ENCODE measurements at regions not wholly inside any gene's neighbourhood (a gene's known extent, or its start where the extent isn't known, plus 50 kb on each side); places are given as distances from the start of the nearest gene placed in this dataset.

GRCh38 chr15:20358066-20358778 is 183.4 kb downstream of the GOLGA6L6 start (continued):
- no peak for TF ChIP-seq RFX5 (IDR thresholded peaks at IDR 0.05)
- TF ChIP-seq, protein P1, sequence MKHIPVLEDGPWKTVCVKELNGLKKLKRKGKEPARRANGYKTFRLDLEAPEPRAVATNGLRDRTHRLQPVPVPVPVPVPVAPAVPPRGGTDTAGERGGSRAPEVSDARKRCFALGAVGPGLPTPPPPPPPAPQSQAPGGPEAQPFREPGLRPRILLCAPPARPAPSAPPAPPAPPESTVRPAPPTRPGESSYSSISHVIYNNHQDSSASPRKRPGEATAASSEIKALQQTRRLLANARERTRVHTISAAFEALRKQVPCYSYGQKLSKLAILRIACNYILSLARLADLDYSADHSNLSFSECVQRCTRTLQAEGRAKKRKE (CRISPR knock-in tag; IDR thresholded peaks at IDR 0.05; ENCODE audit: low read depth), result no peak
- TF ChIP-seq ZNF302 (CRISPR knock-in tag; IDR thresholded peaks at IDR 0.05), result no peak
- no peak for TF ChIP-seq TP53 (CRISPR knock-in tag; IDR thresholded peaks at IDR 0.05)
- no peak for TF ChIP-seq PHF8 (IDR thresholded peaks at IDR 0.05; ENCODE audit: borderline replicate concordance, low read depth)
- TF ChIP-seq RARB (CRISPR knock-in tag; IDR thresholded peaks at IDR 0.05), result no peak
- no peak for TF ChIP-seq ELK1 (IDR thresholded peaks at IDR 0.05; ENCODE audit: low read depth, low read length)

DNA sequence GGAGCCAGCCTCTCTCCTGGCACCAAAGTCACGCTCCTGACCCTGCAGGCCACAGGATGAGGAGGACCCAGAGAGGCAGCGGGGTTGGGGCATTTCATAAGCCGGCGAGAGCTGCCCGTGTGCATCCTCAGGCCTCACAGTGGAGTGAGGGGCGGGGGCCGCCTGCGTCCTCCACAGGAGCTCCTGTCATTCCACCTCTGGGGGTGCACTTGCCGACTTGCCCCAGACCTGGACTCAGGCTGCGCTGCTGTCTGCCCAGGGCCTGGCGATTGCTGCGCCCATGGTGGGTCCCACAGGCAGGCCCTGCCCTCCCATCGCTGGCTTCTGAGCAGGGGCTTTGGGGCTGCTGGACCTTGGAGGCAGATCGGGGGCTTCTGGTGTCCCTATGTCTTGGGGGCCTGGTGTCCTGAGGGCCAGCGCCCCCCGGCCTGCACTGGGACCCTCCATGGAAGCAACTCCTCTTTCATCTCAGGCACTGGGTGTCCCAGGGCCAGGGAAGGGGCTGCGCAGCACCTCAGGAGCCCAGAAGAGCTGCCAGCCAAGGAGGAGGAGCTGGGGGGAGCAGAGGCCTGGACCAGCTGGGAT is 184.0 kb downstream of the GOLGA6L6 start:
- ChIA-PET POLR2A (no interaction called here), CTCF (interaction anchor here (0.8 to 6.9 kb wide), 9 partner anchors 7 to 1866 kb away, joined by 3 to 136 read pairs (median 10); no protein-coding TSS in a partner anchor)
- peak in 1 of 2 experiments; percentile 24 for DNase-seq (ENCODE audit: low read depth in 1 of 2, low spot score in 1 of 2)
- peak; percentile 6 to 7; a peak in 2 of 6 replicates for ATAC-seq
- FAIRE-seq, result no peak
- WGBS (ENCODE audit: missing lambda C conversion rate), result 50% methylated on average over 17 of the region's 17 CpGs
- Histone ChIP-seq H3K9me3 (peaks cover 9% of the 10 kb centered on the region; the same call in 2 of the 3 replicates), H3K4me2 (no peak overlapping the region), H3K27ac (no peak overlapping the region), H3K4me1 (no peaks in the 10 kb centered on the region), H3K4me3 (no peak overlapping the region)
- TF ChIP-seq ELK1 (IDR thresholded peaks at IDR 0.05; ENCODE audit: low read depth, low read length), result no peak
- TF ChIP-seq JUNB (IDR thresholded peaks at IDR 0.05), result no peak
- no peak for TF ChIP-seq ZFP36 (IDR thresholded peaks at IDR 0.05; ENCODE audit: borderline replicate concordance, partially characterized antibody)
- TF ChIP-seq TP53 (CRISPR knock-in tag; IDR thresholded peaks at IDR 0.05), result no peak

DNA sequence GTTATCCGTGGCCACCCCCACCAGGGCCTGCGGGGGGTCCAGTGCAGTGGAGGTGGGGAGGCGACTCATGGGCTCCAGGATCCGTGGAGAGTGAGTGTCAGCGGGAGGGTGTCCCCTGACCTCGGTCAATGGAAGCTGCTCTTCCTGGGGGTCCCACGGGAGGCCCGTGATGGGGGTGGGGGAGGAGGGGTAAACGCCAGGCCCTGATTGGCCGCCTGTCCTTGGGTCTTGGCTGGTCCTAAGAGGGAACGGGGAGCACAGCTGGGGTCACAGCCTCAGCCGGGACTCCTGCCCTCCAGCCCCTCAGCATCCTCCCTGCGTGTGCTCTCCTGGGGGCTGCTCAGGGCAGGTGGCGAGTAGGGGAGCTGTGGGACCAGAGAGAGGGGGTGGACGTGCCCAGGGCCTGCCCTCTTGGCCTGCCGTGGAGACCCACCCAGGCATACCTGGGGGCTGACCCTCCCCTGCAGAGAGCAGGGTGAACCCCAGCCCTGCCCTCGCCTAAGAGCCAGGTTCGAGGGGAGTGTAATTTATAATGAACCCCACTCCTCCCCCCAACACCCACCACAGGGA is 184.6 kb downstream of the GOLGA6L6 start:
- DNase-seq (ENCODE audit: low read depth in 1 of 2, low spot score in 1 of 2) (peak in 1 of 2 experiments; percentile 10), ATAC-seq (peak; percentile 17 to 44; a peak in 3 of 6 replicates), FAIRE-seq (no peak)
- H3K27ac ChIP-seq, result no peak overlapping the region
- peaks cover 9% of the 10 kb centered on the region; the same call in 2 of the 3 replicates for H3K9me3 ChIP-seq
- TF ChIP-seq ZNF302 (CRISPR knock-in tag; IDR thresholded peaks at IDR 0.05) (no peak), CEBPB (IDR thresholded peaks at IDR 0.05) (no peak), POLR2AphosphoS2 (conservative IDR thresholded peaks at IDR 0.05; ENCODE audit: low read length) (no peak), RNF2 (IDR thresholded peaks at IDR 0.05; ENCODE audit: borderline replicate concordance, low read depth) (no peak), EP300 (IDR thresholded peaks at IDR 0.05) (no peak), SMC3 (IDR thresholded peaks at IDR 0.05) (no peak), MAFK (IDR thresholded peaks at IDR 0.05; ENCODE audit: partially characterized antibody) (no peak), RARB (CRISPR knock-in tag; IDR thresholded peaks at IDR 0.05) (no peak), ZC3H11A (IDR thresholded peaks at IDR 0.05) (no peak), ESRRA (IDR thresholded peaks at IDR 0.05; ENCODE audit: borderline replicate concordance, low read length) (no peak), CBX8 (IDR thresholded peaks at IDR 0.05) (no peak), EHF (CRISPR knock-in tag; IDR thresholded peaks at IDR 0.05) (no peak), BHLHE40 (IDR thresholded peaks at IDR 0.05; ENCODE audit: low read depth, low read length) (no peak), CTCF (IDR thresholded peaks at IDR 0.05) (no peak), HOXB13 (CRISPR knock-in tag; IDR thresholded peaks at IDR 0.05; ENCODE audit: low read depth) (no peak)
- TF ChIP-seq, protein P2, sequence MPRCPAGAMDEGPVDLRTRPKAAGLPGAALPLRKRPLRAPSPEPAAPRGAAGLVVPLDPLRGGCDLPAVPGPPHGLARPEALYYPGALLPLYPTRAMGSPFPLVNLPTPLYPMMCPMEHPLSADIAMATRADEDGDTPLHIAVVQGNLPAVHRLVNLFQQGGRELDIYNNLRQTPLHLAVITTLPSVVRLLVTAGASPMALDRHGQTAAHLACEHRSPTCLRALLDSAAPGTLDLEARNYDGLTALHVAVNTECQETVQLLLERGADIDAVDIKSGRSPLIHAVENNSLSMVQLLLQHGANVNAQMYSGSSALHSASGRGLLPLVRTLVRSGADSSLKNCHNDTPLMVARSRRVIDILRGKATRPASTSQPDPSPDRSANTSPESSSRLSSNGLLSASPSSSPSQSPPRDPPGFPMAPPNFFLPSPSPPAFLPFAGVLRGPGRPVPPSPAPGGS (IDR thresholded peaks at IDR 0.05), result no peak
- WGBS (ENCODE audit: missing lambda C conversion rate), result 40% methylated on average over 16 of the region's 18 CpGs
- ChIA-PET POLR2A (no interaction called here), CTCF (interaction anchor here (0.8 to 6.9 kb wide), 12 partner anchors 8 to 1926 kb away, joined by 3 to 136 read pairs (median 6); no protein-coding TSS in a partner anchor)
- H3K4me3 ChIP-seq, result no peak overlapping the region
- peak overlapping the region; percentile 44; the same call in 2 of the 3 replicates for H3K4me2 ChIP-seq
- H3K4me1 ChIP-seq, result no peaks in the 10 kb centered on the region

Measured in A549 (cell line).